ENCODE measurements at regions not wholly inside any gene's neighbourhood (a gene's known extent, or its start where the extent isn't known, plus 50 kb on each side); places are given as distances from the start of the nearest gene placed in this dataset.

DNA sequence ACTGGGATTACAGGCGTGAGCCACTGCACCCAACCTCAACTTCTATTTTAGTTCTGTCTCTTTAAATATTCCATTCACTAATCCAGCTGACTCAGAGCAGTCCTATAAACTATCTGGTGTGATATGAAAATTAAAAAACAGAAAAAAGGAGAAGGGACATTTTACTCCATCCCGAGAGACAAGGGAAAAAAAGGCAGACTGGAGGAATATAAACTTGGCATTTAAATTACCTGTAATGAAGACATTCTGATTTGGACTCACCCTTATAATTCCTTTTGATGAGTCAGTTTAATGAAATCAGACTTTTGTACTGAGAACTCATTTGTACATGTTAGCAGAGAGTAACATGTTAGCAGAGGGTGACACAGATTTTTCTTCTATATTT is 74.8 kb upstream of the RIOK3 start:
- no peak overlapping the region for H3K4me3 ChIP-seq (ENCODE audit: low read depth, low read length, poor library complexity, severe bottlenecking)
- no peaks in the 10 kb centered on the region for H3K36me3 ChIP-seq (ENCODE audit: insufficient read depth, low read length, poor library complexity, severe bottlenecking)
- CTCF ChIA-PET = interaction anchor here (0.6 to 2.6 kb wide), 6 partner anchors 247 to 347 kb away, joined by 3 to 18 read pairs (median 6); no protein-coding TSS in a partner anchor
- TF ChIP-seq, protein P1, sequence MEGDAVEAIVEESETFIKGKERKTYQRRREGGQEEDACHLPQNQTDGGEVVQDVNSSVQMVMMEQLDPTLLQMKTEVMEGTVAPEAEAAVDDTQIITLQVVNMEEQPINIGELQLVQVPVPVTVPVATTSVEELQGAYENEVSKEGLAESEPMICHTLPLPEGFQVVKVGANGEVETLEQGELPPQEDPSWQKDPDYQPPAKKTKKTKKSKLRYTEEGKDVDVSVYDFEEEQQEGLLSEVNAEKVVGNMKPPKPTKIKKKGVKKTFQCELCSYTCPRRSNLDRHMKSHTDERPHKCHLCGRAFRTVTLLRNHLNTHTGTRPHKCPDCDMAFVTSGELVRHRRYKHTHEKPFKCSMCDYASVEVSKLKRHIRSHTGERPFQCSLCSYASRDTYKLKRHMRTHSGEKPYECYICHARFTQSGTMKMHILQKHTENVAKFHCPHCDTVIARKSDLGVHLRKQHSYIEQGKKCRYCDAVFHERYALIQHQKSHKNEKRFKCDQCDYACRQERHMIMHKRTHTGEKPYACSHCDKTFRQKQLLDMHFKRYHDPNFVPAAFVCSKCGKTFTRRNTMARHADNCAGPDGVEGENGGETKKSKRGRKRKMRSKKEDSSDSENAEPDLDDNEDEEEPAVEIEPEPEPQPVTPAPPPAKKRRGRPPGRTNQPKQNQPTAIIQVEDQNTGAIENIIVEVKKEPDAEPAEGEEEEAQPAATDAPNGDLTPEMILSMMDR (conservative IDR thresholded peaks at IDR 0.05; ENCODE audit: low read depth, low read length) = no peak
- TF ChIP-seq EZH2 (IDR thresholded peaks at IDR 0.05; ENCODE audit: borderline replicate concordance, low read depth, low read length, poor library complexity, severe bottlenecking) = no peak
- H3K4me1 ChIP-seq (ENCODE audit: insufficient read depth, low read length, poor library complexity, severe bottlenecking) = peaks cover 7% of the 10 kb centered on the region
- no TSS peak for BruUV-seq (replicated peaks)
- no peaks in the 10 kb centered on the region for H3K27me3 ChIP-seq (replicated peaks; ENCODE audit: insufficient read depth, low read depth, low read length, poor library complexity)
- H3K27ac ChIP-seq (ENCODE audit: low read depth, low read length, poor library complexity, severe bottlenecking) = no peak overlapping the region
- intact Hi-C loops (cut with micrococcal nuclease; ENCODE audit: unreplicated experiment) = loop anchor here (1.0 to 2.0 kb wide), 2 partner anchors 247 to 301 kb away; no protein-coding TSS in a partner anchor
- POLR2A ChIA-PET (ENCODE audit: low non-redundant PET) = no interaction called here
- no peaks in the 10 kb centered on the region for H3K9me3 ChIP-seq (ENCODE audit: low read depth, low read length, poor library complexity, severe bottlenecking)
- DNase-seq (ENCODE audit: low spot score) = no peak

DNA sequence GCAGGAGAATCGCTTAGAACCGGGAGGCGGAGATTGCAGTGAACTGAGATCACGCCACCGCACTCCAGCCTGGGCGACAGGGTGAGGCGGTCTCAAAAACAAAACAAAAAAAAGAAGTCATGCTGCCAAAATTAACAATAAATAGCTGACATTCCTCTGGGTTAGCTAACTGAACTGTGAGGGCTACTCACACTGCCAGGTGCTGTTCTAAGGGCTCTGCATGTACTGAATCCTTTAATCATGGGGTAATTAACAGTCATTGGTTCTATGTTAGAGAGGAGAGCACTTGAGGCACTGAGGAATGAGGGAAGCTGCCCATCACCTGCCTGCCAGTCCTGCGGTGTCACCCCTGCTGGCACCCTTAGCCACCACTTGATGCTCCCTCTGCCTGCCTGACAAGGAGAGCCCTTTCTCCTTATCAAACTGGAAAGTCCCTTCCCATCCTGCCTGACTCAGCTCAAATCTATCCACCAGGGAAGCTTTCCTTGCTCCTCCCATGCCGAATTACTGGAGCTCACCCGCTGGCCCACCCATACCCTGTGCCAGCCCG is 73.0 kb upstream of the RIOK3 start:
- H3K27me3 ChIP-seq (replicated peaks; ENCODE audit: insufficient read depth, low read depth, low read length, poor library complexity) = no peaks in the 10 kb centered on the region
- H3K9me3 ChIP-seq (ENCODE audit: low read depth, low read length, poor library complexity, severe bottlenecking) = no peaks in the 10 kb centered on the region
- no TSS peak for BruUV-seq (replicated peaks)
- intact Hi-C loops (cut with micrococcal nuclease; ENCODE audit: unreplicated experiment) = no loop called here
- H3K27ac ChIP-seq (ENCODE audit: low read depth, low read length, poor library complexity, severe bottlenecking) = no peak overlapping the region
- no peaks in the 10 kb centered on the region for H3K36me3 ChIP-seq (ENCODE audit: insufficient read depth, low read length, poor library complexity, severe bottlenecking)
- no peak for TF ChIP-seq EZH2 (IDR thresholded peaks at IDR 0.05; ENCODE audit: borderline replicate concordance, low read depth, low read length, poor library complexity, severe bottlenecking)
- TF ChIP-seq, protein P1 (conservative IDR thresholded peaks at IDR 0.05; ENCODE audit: low read depth, low read length) = no peak
- peaks cover 7% of the 10 kb centered on the region for H3K4me1 ChIP-seq (ENCODE audit: insufficient read depth, low read length, poor library complexity, severe bottlenecking)
- H3K4me3 ChIP-seq (ENCODE audit: low read depth, low read length, poor library complexity, severe bottlenecking) = no peak overlapping the region
- no peak for DNase-seq (ENCODE audit: low spot score)
- CTCF ChIA-PET = interaction anchor here (0.7 to 1.1 kb wide), 2 partner anchors 249 to 253 kb away, joined by 3 to 7 read pairs; no protein-coding TSS in a partner anchor
- POLR2A ChIA-PET (ENCODE audit: low non-redundant PET) = no interaction called here

DNA sequence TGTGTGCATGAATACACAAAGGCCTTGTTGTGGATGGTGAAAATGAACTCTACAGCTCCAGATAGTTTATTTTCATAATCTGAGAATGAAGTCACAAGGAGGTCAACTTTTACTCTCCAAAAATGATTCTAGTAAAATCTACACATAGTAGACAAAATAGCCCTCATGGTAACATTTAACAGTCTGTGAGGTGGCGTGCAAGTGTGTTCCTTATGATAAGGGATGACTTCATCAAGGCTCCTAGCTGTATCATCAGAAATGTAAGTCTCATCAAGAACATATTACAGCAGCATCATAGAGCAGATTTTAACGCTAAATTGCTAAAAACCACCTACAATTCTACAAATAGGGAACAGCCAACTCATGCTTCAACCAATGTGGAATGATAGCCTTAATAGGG is 72.3 kb upstream of the RIOK3 start:
- Histone ChIP-seq H3K9me3 (ENCODE audit: low read depth, low read length, poor library complexity, severe bottlenecking) (no peaks in the 10 kb centered on the region), H3K4me3 (ENCODE audit: low read depth, low read length, poor library complexity, severe bottlenecking) (no peak overlapping the region), H3K27ac (ENCODE audit: low read depth, low read length, poor library complexity, severe bottlenecking) (no peak overlapping the region), H3K36me3 (ENCODE audit: insufficient read depth, low read length, poor library complexity, severe bottlenecking) (no peaks in the 10 kb centered on the region), H3K4me1 (ENCODE audit: insufficient read depth, low read length, poor library complexity, severe bottlenecking) (peaks cover 7% of the 10 kb centered on the region), H3K27me3 (replicated peaks; ENCODE audit: insufficient read depth, low read depth, low read length, poor library complexity) (no peaks in the 10 kb centered on the region)
- no TSS peak for BruUV-seq (replicated peaks)
- ChIA-PET POLR2A (ENCODE audit: low non-redundant PET) (no interaction called here), CTCF (interaction anchor here (0.7 to 1.1 kb wide), 2 partner anchors 250 to 254 kb away, joined by 3 to 7 read pairs; no protein-coding TSS in a partner anchor)
- intact Hi-C loops (cut with micrococcal nuclease; ENCODE audit: unreplicated experiment) = no loop called here
- DNase-seq (ENCODE audit: low spot score) = no peak
- TF ChIP-seq EZH2 (IDR thresholded peaks at IDR 0.05; ENCODE audit: borderline replicate concordance, low read depth, low read length, poor library complexity, severe bottlenecking) = no peak
- TF ChIP-seq, protein P1 (conservative IDR thresholded peaks at IDR 0.05; ENCODE audit: low read depth, low read length) = no peak

All from A673 (cell line).